ENCODE measurements at regions not wholly inside any gene's neighbourhood (a gene's known extent, or its start where the extent isn't known, plus 50 kb on each side); places are given as distances from the start of the nearest gene placed in this dataset.

DNA sequence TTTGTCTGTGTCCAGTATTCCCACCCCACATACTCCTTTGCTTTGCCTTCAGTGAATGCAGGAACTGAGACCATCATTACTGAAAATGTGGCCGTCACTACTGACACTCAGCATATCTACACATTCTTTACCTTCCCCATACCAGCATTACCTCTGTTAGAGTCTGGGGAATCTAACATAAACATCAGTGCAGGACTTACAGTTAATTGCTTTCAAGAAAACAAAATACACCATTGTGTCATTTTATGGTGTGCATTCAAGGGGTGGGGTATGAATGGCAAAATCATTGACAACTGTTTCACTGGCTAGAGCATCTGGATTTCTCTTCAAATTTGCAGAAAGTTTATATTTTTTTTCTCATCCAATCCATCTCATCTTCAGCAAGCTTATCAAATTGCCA, 731.4 kb upstream of the RIOK2 start:
- TF ChIP-seq ZNF585B (tag by site-specific recombination; IDR thresholded peaks at IDR 0.05) (no peak), ZNF146 (tag by site-specific recombination; IDR thresholded peaks at IDR 0.05) (no peak), ZBTB1 (tag by site-specific recombination; IDR thresholded peaks at IDR 0.05) (no peak), ZNF423 (tag by site-specific recombination; IDR thresholded peaks at IDR 0.05) (no peak), CTCF (tag by site-specific recombination; IDR thresholded peaks at IDR 0.05) (no peak), ZNF140 (tag by site-specific recombination; IDR thresholded peaks at IDR 0.05) (no peak), ZNF560 (tag by site-specific recombination; IDR thresholded peaks at IDR 0.05; ENCODE audit: borderline replicate concordance) (no peak), ZFP37 (tag by site-specific recombination; IDR thresholded peaks at IDR 0.05) (no peak), ZNF664 (tag by site-specific recombination; IDR thresholded peaks at IDR 0.05) (no peak), ZNF473 (tag by site-specific recombination; IDR thresholded peaks at IDR 0.05) (no peak), PRDM10 (tag by site-specific recombination; IDR thresholded peaks at IDR 0.05) (no peak)
- TF ChIP-seq, protein P1, sequence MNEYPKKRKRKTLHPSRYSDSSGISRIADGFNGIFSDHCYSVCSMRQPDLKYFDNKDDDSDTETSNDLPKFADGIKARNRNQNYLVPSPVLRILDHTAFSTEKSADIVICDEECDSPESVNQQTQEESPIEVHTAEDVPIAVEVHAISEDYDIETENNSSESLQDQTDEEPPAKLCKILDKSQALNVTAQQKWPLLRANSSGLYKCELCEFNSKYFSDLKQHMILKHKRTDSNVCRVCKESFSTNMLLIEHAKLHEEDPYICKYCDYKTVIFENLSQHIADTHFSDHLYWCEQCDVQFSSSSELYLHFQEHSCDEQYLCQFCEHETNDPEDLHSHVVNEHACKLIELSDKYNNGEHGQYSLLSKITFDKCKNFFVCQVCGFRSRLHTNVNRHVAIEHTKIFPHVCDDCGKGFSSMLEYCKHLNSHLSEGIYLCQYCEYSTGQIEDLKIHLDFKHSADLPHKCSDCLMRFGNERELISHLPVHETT (tag by site-specific recombination; IDR thresholded peaks at IDR 0.05), result no peak
- TF ChIP-seq, protein P2, sequence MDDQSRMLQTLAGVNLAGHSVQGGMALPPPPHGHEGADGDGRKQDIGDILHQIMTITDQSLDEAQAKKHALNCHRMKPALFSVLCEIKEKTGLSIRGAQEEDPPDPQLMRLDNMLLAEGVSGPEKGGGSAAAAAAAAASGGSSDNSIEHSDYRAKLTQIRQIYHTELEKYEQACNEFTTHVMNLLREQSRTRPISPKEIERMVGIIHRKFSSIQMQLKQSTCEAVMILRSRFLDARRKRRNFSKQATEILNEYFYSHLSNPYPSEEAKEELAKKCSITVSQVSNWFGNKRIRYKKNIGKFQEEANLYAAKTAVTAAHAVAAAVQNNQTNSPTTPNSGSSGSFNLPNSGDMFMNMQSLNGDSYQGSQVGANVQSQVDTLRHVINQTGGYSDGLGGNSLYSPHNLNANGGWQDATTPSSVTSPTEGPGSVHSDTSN (CRISPR knock-in tag; IDR thresholded peaks at IDR 0.05), result no peak
